ENCODE measurements at regions not wholly inside any gene's neighbourhood (a gene's known extent, or its start where the extent isn't known, plus 50 kb on each side); places are given as distances from the start of the nearest gene placed in this dataset.
A peak's percentile ranks its signal among the peaks of the same experiment; 100 is the strongest.

DNA sequence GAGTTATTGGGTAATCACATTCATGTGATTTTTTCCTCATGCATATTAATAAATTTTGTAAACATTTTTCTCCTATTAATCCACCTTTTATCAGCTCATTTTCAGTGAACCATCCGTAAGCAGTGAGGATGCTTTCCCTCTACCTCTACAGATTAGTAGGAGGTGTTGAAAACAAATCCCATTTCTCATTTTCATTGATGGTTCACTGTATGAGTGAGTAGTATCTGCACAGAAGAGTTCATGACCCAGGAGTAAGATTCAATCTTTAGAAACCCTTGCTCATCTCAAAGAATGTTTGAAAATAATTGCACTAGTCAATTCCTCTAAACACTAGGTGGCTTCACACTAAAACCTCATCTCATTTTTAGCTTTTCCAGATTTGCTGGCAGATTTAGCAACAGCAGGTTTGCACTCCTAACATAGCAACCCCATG is 440.0 kb downstream of the HAO1 start:
- H3K79me2 ChIP-seq (ENCODE audit: insufficient read depth) = no peaks in the 10 kb centered on the region
- H4K20me1 ChIP-seq (ENCODE audit: insufficient read depth) = no peaks in the 10 kb centered on the region
- no peak overlapping the region for H3K9ac ChIP-seq
- H2AFZ ChIP-seq = no peak overlapping the region
- TF ChIP-seq EZH2 (IDR thresholded peaks at IDR 0.05; ENCODE audit: insufficient read depth, poor library complexity, severe bottlenecking) (no peak), EZH2phosphoT487 (IDR thresholded peaks at IDR 0.05; ENCODE audit: insufficient read depth, low read depth) (no peak)
- H3K4me3 ChIP-seq = no peak overlapping the region
- peak; percentile 41 for DNase-seq
- H3K27me3 ChIP-seq (replicated peaks; ENCODE audit: insufficient read depth) = no peaks in the 10 kb centered on the region
- peaks cover 47% of the 10 kb centered on the region for H3K4me1 ChIP-seq (ENCODE audit: insufficient read depth)
- peaks cover 53% of the 10 kb centered on the region for H3F3A ChIP-seq (ENCODE audit: insufficient read depth)
- in situ Hi-C loops (cut with MboI) = no loop called here
- H3K9me2 ChIP-seq (ENCODE audit: insufficient read depth) = 0 out of 2 replicates have a peak, but pooled peaks cover 5% of the 10 kb centered on the region
- peak overlapping the region; percentile 8 for H3K4me2 ChIP-seq (ENCODE audit: unreplicated experiment)
- H3K9me3 ChIP-seq (ENCODE audit: low read depth) = no peaks in the 10 kb centered on the region
- H3K36me3 ChIP-seq (ENCODE audit: low read depth) = no peaks in the 10 kb centered on the region
- H3K27ac ChIP-seq = no peak overlapping the region
- 7 to 19% methylated on average over 1 of the region's 1 CpG for WGBS, 2 experiments (ENCODE audit: low coverage in 1 of 2, low lambda C conversion rate in 2 of 2, missing lambda C conversion rate in 2 of 2)

DNA sequence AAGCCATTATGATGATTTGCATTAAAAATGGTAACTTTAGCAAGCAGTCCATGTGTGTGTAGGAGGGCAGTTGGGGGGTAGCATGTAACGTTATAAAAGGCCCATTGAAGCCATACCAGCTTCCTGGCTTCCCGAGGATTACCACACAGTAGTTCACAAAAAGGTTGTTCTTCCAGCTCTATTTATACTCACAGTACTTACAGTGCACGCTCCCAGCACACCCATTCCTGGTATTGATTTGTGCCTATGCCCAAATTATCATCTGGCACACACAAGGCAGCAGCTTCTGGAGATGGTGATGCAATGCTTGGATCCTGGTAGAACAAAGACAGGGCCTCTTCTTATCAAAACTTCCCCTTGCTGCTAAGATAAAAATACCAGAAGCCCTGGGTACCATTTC is 436.8 kb downstream of the HAO1 start:
- Histone ChIP-seq H4K20me1 (ENCODE audit: insufficient read depth) (no peaks in the 10 kb centered on the region), H3K79me2 (ENCODE audit: insufficient read depth) (no peaks in the 10 kb centered on the region), H3K9me3 (ENCODE audit: low read depth) (no peaks in the 10 kb centered on the region), H3K9me2 (ENCODE audit: insufficient read depth) (0 out of 2 replicates have a peak, but pooled peaks cover 5% of the 10 kb centered on the region), H3K9ac (no peak overlapping the region), H3K4me3 (no peak overlapping the region), H3K4me2 (ENCODE audit: unreplicated experiment) (no peak overlapping the region), H2AFZ (no peak overlapping the region), H3F3A (ENCODE audit: insufficient read depth) (peaks cover 28% of the 10 kb centered on the region), H3K27ac (no peak overlapping the region), H3K36me3 (ENCODE audit: low read depth) (no peaks in the 10 kb centered on the region), H3K4me1 (ENCODE audit: insufficient read depth) (peaks cover 23% of the 10 kb centered on the region), H3K27me3 (replicated peaks; ENCODE audit: insufficient read depth) (no peaks in the 10 kb centered on the region)
- TF ChIP-seq EZH2phosphoT487 (IDR thresholded peaks at IDR 0.05; ENCODE audit: insufficient read depth, low read depth) = no peak
- no peak for TF ChIP-seq EZH2 (IDR thresholded peaks at IDR 0.05; ENCODE audit: insufficient read depth, poor library complexity, severe bottlenecking)
- in situ Hi-C loops (cut with MboI) = no loop called here
- no peak for DNase-seq
- WGBS, 2 experiments (ENCODE audit: low coverage in 1 of 2, low lambda C conversion rate in 2 of 2, missing lambda C conversion rate in 2 of 2) = 48 to 51% methylated on average over 3 of the region's 3 CpGs

GRCh38 chr20:7505152-7505834 is 435.0 kb downstream of the HAO1 start:
- no peaks in the 10 kb centered on the region for H3K79me2 ChIP-seq (ENCODE audit: insufficient read depth)
- DNase-seq = no peak
- H3K9ac ChIP-seq = no peak overlapping the region
- H2AFZ ChIP-seq = no peak overlapping the region
- H3K4me2 ChIP-seq (ENCODE audit: unreplicated experiment) = no peak overlapping the region
- H3K27ac ChIP-seq = no peak overlapping the region
- in situ Hi-C loops (cut with MboI) = no loop called here
- 88 to 93% methylated on average over 4 of the region's 4 CpGs for WGBS, 2 experiments (ENCODE audit: low coverage in 1 of 2, low lambda C conversion rate in 2 of 2, missing lambda C conversion rate in 2 of 2)
- TF ChIP-seq EZH2 (IDR thresholded peaks at IDR 0.05; ENCODE audit: insufficient read depth, poor library complexity, severe bottlenecking) (no peak), EZH2phosphoT487 (IDR thresholded peaks at IDR 0.05; ENCODE audit: insufficient read depth, low read depth) (no peak)
- peaks cover 11% of the 10 kb centered on the region for H3F3A ChIP-seq (ENCODE audit: insufficient read depth)
- H3K4me3 ChIP-seq = no peak overlapping the region
- H3K4me1 ChIP-seq (ENCODE audit: insufficient read depth) = peaks cover 7% of the 10 kb centered on the region
- no peaks in the 10 kb centered on the region for H3K27me3 ChIP-seq (replicated peaks; ENCODE audit: insufficient read depth)
- no peaks in the 10 kb centered on the region for H4K20me1 ChIP-seq (ENCODE audit: insufficient read depth)
- no peaks in the 10 kb centered on the region for H3K36me3 ChIP-seq (ENCODE audit: low read depth)
- 0 out of 2 replicates have a peak, but pooled peaks cover 5% of the 10 kb centered on the region for H3K9me2 ChIP-seq (ENCODE audit: insufficient read depth)
- H3K9me3 ChIP-seq (ENCODE audit: low read depth) = no peaks in the 10 kb centered on the region

DNA sequence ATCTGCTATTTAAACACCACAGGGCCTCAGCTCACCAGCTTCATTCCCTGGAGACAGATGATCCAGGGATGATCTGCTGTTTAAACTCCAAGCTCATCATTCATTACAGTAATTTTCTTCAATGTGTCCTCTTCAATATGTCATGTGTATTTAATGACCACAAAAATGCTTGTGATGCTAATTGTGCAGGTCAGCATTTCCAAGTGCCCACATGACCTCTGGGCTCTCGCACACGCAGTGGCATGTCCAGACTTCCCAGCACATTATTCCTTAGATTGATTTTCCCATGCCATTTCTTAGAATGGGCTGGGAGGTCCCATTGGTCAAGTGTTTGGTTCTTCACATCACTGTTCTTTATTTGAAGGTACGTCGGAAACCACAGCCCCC is 434.4 kb downstream of the HAO1 start:
- Histone ChIP-seq H3F3A (ENCODE audit: insufficient read depth) (peaks cover 6% of the 10 kb centered on the region; the same call in 1 of the 2 replicates), H3K4me1 (ENCODE audit: insufficient read depth) (peaks cover 1% of the 10 kb centered on the region), H3K4me2 (ENCODE audit: unreplicated experiment) (no peak overlapping the region), H3K36me3 (ENCODE audit: low read depth) (no peaks in the 10 kb centered on the region), H3K9ac (no peak overlapping the region), H3K9me2 (ENCODE audit: insufficient read depth) (0 out of 2 replicates have a peak, but pooled peaks cover 5% of the 10 kb centered on the region), H3K27me3 (replicated peaks; ENCODE audit: insufficient read depth) (no peaks in the 10 kb centered on the region), H3K4me3 (no peak overlapping the region), H3K9me3 (ENCODE audit: low read depth) (no peaks in the 10 kb centered on the region), H3K27ac (no peak overlapping the region), H3K79me2 (ENCODE audit: insufficient read depth) (no peaks in the 10 kb centered on the region), H4K20me1 (ENCODE audit: insufficient read depth) (no peaks in the 10 kb centered on the region), H2AFZ (no peak overlapping the region)
- no peak for DNase-seq
- 92 to 96% methylated on average over 4 of the region's 4 CpGs for WGBS, 2 experiments (ENCODE audit: low coverage in 1 of 2, low lambda C conversion rate in 2 of 2, missing lambda C conversion rate in 2 of 2)
- in situ Hi-C loops (cut with MboI) = no loop called here
- TF ChIP-seq EZH2 (IDR thresholded peaks at IDR 0.05; ENCODE audit: insufficient read depth, poor library complexity, severe bottlenecking) = no peak
- TF ChIP-seq EZH2phosphoT487 (IDR thresholded peaks at IDR 0.05; ENCODE audit: insufficient read depth, low read depth) = no peak

Data from GM23248 (cell line).